ENCODE measurements at regions not wholly inside any gene's neighbourhood (a gene's known extent, or its start where the extent isn't known, plus 50 kb on each side); places are given as distances from the start of the nearest gene placed in this dataset.

- no peak overlapping the region for H4K91ac ChIP-seq (replicated peaks; ENCODE audit: insufficient read length, low read length)
- DNase-seq (ENCODE audit: low read depth in 1 of 2, low spot score in 2 of 2) (no peak), FAIRE-seq (no peak)
- H4K8ac ChIP-seq (ENCODE audit: extremely low read depth, insufficient read depth, low read length) = no peak overlapping the region
- CTCF ChIA-PET (ENCODE audit: partially characterized antibody) = no interaction called here
- H2BK120ac ChIP-seq (replicated peaks; ENCODE audit: low read depth, low read length) = no peak overlapping the region
- POLR2A ChIA-PET (ENCODE audit: partially characterized antibody) = no interaction called here
- H3K36me3 ChIP-seq (ENCODE audit: control insufficient read depth in 2 of 4, insufficient read depth in 4 of 4, low read length in 3 of 4) = no peaks in the 10 kb centered on the region
- no peaks in the 10 kb centered on the region for H3K79me2 ChIP-seq (ENCODE audit: control insufficient read depth in 1 of 2, insufficient read depth in 2 of 2, low read length in 2 of 2)
- H3K4me2 ChIP-seq (ENCODE audit: insufficient read depth in 1 of 2, low read depth in 2 of 2, low read length in 2 of 2) = no peak overlapping the region
- no peaks in the 10 kb centered on the region for H4K20me1 ChIP-seq (replicated peaks in 1 of 2; ENCODE audit: control insufficient read depth in 1 of 2, insufficient read depth in 2 of 2, low read length in 2 of 2)
- no peak overlapping the region for H2AK5ac ChIP-seq (ENCODE audit: low read depth, low read length)
- H2BK12ac ChIP-seq (ENCODE audit: low read depth, low read length) = no peak overlapping the region
- no peak overlapping the region for H2BK15ac ChIP-seq (ENCODE audit: low read length)
- H3K14ac ChIP-seq (ENCODE audit: insufficient read length) = no peak overlapping the region
- no peak overlapping the region for H3K27ac ChIP-seq (ENCODE audit: low read depth, low read length)
- H3K27me3 ChIP-seq (replicated peaks in 1 of 4; ENCODE audit: control insufficient read depth in 3 of 4, extremely low read depth in 1 of 4, insufficient read depth in 3 of 4, low read length in 3 of 4) = peaks cover 0 to 2% (median 0%) of the 10 kb centered on the region in 4 experiments; a peak in 1 of 7 replicates
- no peaks in the 10 kb centered on the region for H3K79me1 ChIP-seq (ENCODE audit: low read depth, low read length)
- H2BK20ac ChIP-seq (ENCODE audit: low read length) = no peak overlapping the region
- H3K9ac ChIP-seq (replicated peaks in 1 of 4; ENCODE audit: extremely low read depth in 1 of 4, low read depth in 3 of 4, low read length in 3 of 4) = no peak overlapping the region
- no peak overlapping the region for H3K23ac ChIP-seq (ENCODE audit: insufficient read length)
- H3K4me1 ChIP-seq (replicated peaks in 1 of 4; ENCODE audit: control insufficient read depth in 3 of 4, insufficient read depth in 4 of 4, low read length in 3 of 4) = no peaks in the 10 kb centered on the region
- no peak overlapping the region for H3K18ac ChIP-seq (ENCODE audit: extremely low read depth, low read length)
- H3K4me3 ChIP-seq (ENCODE audit: extremely low read depth in 1 of 4, insufficient read depth in 2 of 4, low read depth in 3 of 4, low read length in 4 of 4) = no peak overlapping the region
- H4K5ac ChIP-seq (ENCODE audit: insufficient read length, low read depth, low read length) = no peak overlapping the region
- no peak overlapping the region for H2AFZ ChIP-seq (ENCODE audit: low read length)
- H3K56ac ChIP-seq (replicated peaks; ENCODE audit: insufficient read length, low read depth, low read length) = no peak overlapping the region
- no peak overlapping the region for H3K4ac ChIP-seq (replicated peaks; ENCODE audit: insufficient read length, low read depth, low read length)
- no peaks in the 10 kb centered on the region for H3K9me3 ChIP-seq (ENCODE audit: insufficient read depth in 2 of 2, low read depth in 1 of 2, low read length in 1 of 2)
- no peaks in the 10 kb centered on the region for H3K23me2 ChIP-seq (ENCODE audit: low read depth, low read length)
- WGBS, 2 experiments (ENCODE audit: extremely low coverage in 1 of 2, insufficient coverage in 1 of 2, insufficient read length in 1 of 2, insufficient replicate concordance in 2 of 2, low coverage in 1 of 2, low lambda C conversion rate in 2 of 2, missing lambda C conversion rate in 1 of 2) = 81% methylated on average over 1 of the region's 1 CpG; no CpG with 5 or more reads in 1 of the 2 experiments
- H2BK5ac ChIP-seq (ENCODE audit: low read depth, low read length) = no peak overlapping the region
- TF ChIP-seq HDAC2 (IDR thresholded peaks at IDR 0.05; ENCODE audit: borderline replicate concordance in 1 of 2, low read depth in 2 of 2, low read length in 2 of 2) (no peak), CTCF (IDR thresholded peaks at IDR 0.05; ENCODE audit: control extremely low read depth in 1 of 3, insufficient read depth in 1 of 3, low read depth in 1 of 3, low read length in 3 of 3) (no peak), YY1 (IDR thresholded peaks at IDR 0.05; ENCODE audit: low read depth, low read length) (no peak), CHD2 (IDR thresholded peaks at IDR 0.05; ENCODE audit: low read length) (no peak), NANOG (IDR thresholded peaks at IDR 0.05; ENCODE audit: insufficient read depth, low read depth, low read length, poor library complexity, severe bottlenecking) (no peak), CTBP2 (IDR thresholded peaks at IDR 0.05; ENCODE audit: borderline replicate concordance, insufficient read depth, insufficient read length, low read length) (no peak), SP2 (IDR thresholded peaks at IDR 0.05; ENCODE audit: low read length) (no peak), SP1 (IDR thresholded peaks at IDR 0.05; ENCODE audit: low read depth, low read length) (no peak), GTF2F1 (IDR thresholded peaks at IDR 0.05; ENCODE audit: borderline replicate concordance, low read depth, low read length) (no peak), PHF8 (conservative IDR thresholded peaks at IDR 0.05; ENCODE audit: low read depth, low read length) (no peak), BACH1 (IDR thresholded peaks at IDR 0.05; ENCODE audit: low read length) (no peak), ZNF274 (IDR thresholded peaks at IDR 0.05; ENCODE audit: borderline replicate concordance, extremely low read depth, low read length) (no peak), TCF12 (IDR thresholded peaks at IDR 0.05; ENCODE audit: low read depth, low read length) (no peak)
These were observed 62.8 kb upstream of the C1orf87 start for GRCh38 chr1:60136395-60136794.
